ENCODE measurements at regions not wholly inside any gene's neighbourhood (a gene's known extent, or its start where the extent isn't known, plus 50 kb on each side); places are given as distances from the start of the nearest gene placed in this dataset.

DNA sequence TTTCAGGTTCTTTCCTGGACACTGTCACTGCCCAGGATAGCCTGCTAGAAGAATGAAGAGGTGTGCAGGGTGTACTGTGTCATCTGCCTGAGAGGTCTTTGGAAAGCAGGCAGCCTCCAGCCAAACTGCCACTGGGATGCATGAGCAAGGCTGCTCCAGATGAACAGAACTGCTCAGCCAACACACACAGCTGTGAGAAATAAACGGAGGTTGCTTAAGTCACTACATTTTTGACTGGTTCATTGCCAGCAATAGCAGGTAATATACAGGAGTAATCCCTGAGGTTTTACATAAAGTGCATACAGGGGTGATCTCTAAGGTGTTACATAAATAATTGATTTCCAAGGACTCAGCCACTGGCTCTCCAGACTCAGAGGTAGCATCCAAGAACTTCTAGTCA, 516.9 kb downstream of the BRINP3 start (continued):
- TF ChIP-seq ZNF462 (CRISPR knock-in tag; IDR thresholded peaks at IDR 0.05): no peak
- TF ChIP-seq, protein P1, sequence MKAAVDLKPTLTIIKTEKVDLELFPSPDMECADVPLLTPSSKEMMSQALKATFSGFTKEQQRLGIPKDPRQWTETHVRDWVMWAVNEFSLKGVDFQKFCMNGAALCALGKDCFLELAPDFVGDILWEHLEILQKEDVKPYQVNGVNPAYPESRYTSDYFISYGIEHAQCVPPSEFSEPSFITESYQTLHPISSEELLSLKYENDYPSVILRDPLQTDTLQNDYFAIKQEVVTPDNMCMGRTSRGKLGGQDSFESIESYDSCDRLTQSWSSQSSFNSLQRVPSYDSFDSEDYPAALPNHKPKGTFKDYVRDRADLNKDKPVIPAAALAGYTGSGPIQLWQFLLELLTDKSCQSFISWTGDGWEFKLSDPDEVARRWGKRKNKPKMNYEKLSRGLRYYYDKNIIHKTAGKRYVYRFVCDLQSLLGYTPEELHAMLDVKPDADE (IDR thresholded peaks at IDR 0.05): no peak

GRCh38 chr1:189962181-189962580, 515.5 kb downstream of the BRINP3 start:
- Histone ChIP-seq H3K4me1 (ENCODE audit: insufficient read depth) (no peaks in the 10 kb centered on the region), H3K9me2 (ENCODE audit: insufficient read depth) (no peaks in the 10 kb centered on the region), H3F3A (replicated peaks; ENCODE audit: low read depth) (no peaks in the 10 kb centered on the region), H2AFZ (peak overlapping the region; percentile 25; the same call in 1 of the 2 replicates), H3K4me2 (no peak overlapping the region), H4K20me1 (replicated peaks; ENCODE audit: insufficient read depth) (no peaks in the 10 kb centered on the region), H3K27me3 (ENCODE audit: insufficient read depth) (no peaks in the 10 kb centered on the region), H3K79me2 (replicated peaks; ENCODE audit: insufficient read depth) (no peaks in the 10 kb centered on the region), H3K4me3 (no peak overlapping the region), H3K27ac (ENCODE audit: low read depth) (no peak overlapping the region), H3K36me3 (ENCODE audit: insufficient read depth) (no peaks in the 10 kb centered on the region)
- Mint-ChIP-seq H3K36me3 (ENCODE audit: low read depth) (no peaks in the 10 kb centered on the region), H3K4me3 (no peak overlapping the region), H3K9me3 (no peaks in the 10 kb centered on the region), H3K4me1 (peaks cover 4% of the 10 kb centered on the region; the same call in 2 of the 3 replicates), H3K27me3 (ENCODE audit: insufficient read depth, low read depth, poor library complexity) (no peaks in the 10 kb centered on the region), H3K27ac (no peak overlapping the region)
- no peak for ATAC-seq
- DNase-seq (ENCODE audit: low spot score): no peak
- TF ChIP-seq ZNF114 (CRISPR knock-in tag; IDR thresholded peaks at IDR 0.05) (no peak), EZH2phosphoT487 (IDR thresholded peaks at IDR 0.05; ENCODE audit: unreplicated experiment) (no peak), STAT1 (IDR thresholded peaks at IDR 0.05; ENCODE audit: unreplicated experiment) (no peak), POLR2AphosphoS5 (IDR thresholded peaks at IDR 0.05; ENCODE audit: low read depth) (no peak), CTCF (conservative IDR thresholded peaks at IDR 0.05; ENCODE audit: low read depth in 2 of 2) (no peak), ZNF331 (CRISPR knock-in tag; IDR thresholded peaks at IDR 0.05; ENCODE audit: low read depth) (no peak), CREB1 (CRISPR knock-in tag; IDR thresholded peaks at IDR 0.05; ENCODE audit: low read depth) (no peak), JUNB (IDR thresholded peaks at IDR 0.05; ENCODE audit: unreplicated experiment) (no peak), EZH2 (IDR thresholded peaks at IDR 0.05; ENCODE audit: low read depth, unreplicated experiment) (no peak)
- TF ChIP-seq, protein P2, sequence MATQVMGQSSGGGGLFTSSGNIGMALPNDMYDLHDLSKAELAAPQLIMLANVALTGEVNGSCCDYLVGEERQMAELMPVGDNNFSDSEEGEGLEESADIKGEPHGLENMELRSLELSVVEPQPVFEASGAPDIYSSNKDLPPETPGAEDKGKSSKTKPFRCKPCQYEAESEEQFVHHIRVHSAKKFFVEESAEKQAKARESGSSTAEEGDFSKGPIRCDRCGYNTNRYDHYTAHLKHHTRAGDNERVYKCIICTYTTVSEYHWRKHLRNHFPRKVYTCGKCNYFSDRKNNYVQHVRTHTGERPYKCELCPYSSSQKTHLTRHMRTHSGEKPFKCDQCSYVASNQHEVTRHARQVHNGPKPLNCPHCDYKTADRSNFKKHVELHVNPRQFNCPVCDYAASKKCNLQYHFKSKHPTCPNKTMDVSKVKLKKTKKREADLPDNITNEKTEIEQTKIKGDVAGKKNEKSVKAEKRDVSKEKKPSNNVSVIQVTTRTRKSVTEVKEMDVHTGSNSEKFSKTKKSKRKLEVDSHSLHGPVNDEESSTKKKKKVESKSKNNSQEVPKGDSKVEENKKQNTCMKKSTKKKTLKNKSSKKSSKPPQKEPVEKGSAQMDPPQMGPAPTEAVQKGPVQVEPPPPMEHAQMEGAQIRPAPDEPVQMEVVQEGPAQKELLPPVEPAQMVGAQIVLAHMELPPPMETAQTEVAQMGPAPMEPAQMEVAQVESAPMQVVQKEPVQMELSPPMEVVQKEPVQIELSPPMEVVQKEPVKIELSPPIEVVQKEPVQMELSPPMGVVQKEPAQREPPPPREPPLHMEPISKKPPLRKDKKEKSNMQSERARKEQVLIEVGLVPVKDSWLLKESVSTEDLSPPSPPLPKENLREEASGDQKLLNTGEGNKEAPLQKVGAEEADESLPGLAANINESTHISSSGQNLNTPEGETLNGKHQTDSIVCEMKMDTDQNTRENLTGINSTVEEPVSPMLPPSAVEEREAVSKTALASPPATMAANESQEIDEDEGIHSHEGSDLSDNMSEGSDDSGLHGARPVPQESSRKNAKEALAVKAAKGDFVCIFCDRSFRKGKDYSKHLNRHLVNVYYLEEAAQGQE (IDR thresholded peaks at IDR 0.05; ENCODE audit: unreplicated experiment): no peak
- TF ChIP-seq, protein P1 (IDR thresholded peaks at IDR 0.05): no peak

Measured in GM23338 (cell line).